ENCODE measurements at regions not wholly inside any gene's neighbourhood (a gene's known extent, or its start where the extent isn't known, plus 50 kb on each side); places are given as distances from the start of the nearest gene placed in this dataset.

DNA sequence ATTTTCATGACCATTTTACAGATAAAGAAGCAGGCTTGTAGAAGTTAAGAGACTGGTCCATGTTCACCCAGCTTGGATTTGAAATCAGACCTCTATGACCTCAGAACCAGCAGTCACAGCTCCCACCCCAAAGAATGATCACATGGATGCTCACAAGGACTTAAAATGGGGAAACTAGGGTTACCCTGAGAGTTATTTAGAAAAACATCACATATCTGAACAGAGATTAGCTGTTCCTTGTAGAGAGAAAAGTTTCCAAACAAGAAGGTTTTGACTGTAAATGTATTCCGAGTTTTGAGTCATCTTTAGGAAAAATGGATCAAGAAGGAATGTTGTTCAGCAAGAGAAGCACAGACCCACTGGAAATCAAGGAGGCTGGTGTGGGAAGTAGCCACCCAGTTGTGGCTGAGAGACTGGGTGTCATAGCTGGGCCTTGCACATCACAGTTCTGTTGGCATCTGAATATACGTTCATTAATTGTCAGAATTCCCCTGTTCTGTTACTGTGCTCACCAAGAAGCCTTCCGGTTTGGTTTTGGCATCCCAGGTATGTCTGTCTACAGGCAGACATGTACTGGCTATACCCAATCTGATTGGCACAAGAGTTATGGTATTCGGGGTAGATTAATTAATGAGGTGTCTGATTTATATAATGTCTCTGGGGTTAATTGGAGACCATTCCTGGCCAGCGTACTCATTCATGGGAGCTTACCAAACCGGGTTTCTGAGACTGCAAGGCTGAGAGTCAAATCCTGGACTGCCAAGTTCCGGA lies 371.8 kb upstream of the SLC14A2 start:
- TF ChIP-seq, protein P1, sequence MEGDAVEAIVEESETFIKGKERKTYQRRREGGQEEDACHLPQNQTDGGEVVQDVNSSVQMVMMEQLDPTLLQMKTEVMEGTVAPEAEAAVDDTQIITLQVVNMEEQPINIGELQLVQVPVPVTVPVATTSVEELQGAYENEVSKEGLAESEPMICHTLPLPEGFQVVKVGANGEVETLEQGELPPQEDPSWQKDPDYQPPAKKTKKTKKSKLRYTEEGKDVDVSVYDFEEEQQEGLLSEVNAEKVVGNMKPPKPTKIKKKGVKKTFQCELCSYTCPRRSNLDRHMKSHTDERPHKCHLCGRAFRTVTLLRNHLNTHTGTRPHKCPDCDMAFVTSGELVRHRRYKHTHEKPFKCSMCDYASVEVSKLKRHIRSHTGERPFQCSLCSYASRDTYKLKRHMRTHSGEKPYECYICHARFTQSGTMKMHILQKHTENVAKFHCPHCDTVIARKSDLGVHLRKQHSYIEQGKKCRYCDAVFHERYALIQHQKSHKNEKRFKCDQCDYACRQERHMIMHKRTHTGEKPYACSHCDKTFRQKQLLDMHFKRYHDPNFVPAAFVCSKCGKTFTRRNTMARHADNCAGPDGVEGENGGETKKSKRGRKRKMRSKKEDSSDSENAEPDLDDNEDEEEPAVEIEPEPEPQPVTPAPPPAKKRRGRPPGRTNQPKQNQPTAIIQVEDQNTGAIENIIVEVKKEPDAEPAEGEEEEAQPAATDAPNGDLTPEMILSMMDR (IDR thresholded peaks at IDR 0.05; ENCODE audit: extremely low read depth in 1 of 2, insufficient read depth in 1 of 2, low read depth in 1 of 2, low read length in 2 of 2) = no peak
- TF ChIP-seq POLR2A (IDR thresholded peaks at IDR 0.05; ENCODE audit: low read depth, low read length) (no peak), EZH2 (IDR thresholded peaks at IDR 0.05; ENCODE audit: borderline replicate concordance, low read depth, low read length, severe bottlenecking) (no peak)

Measured in endothelial cell of umbilical vein (primary cell).